ENCODE measurements at regions not wholly inside any gene's neighbourhood (a gene's known extent, or its start where the extent isn't known, plus 50 kb on each side); places are given as distances from the start of the nearest gene placed in this dataset.

DNA sequence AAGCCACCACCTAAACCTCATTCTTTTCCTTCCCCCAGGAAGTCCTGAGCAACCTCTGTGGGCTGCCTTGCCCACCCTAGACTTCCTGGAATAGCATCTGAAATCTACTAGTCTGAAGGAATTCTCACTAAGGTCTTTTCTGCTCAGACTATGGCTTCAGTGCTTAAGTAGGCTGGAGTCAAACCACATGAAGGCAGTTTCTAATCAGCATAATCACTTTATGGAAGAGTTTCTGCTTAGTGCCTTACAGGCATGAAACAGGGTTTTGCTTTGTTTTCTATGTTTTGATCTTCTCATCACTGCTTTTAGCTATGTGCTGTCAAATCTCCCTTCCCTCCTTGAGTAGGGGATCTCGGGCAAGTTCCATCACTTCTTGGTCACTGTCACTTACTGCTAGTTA, 117.7 kb downstream of the WT1 start:
- TF ChIP-seq, protein P1, sequence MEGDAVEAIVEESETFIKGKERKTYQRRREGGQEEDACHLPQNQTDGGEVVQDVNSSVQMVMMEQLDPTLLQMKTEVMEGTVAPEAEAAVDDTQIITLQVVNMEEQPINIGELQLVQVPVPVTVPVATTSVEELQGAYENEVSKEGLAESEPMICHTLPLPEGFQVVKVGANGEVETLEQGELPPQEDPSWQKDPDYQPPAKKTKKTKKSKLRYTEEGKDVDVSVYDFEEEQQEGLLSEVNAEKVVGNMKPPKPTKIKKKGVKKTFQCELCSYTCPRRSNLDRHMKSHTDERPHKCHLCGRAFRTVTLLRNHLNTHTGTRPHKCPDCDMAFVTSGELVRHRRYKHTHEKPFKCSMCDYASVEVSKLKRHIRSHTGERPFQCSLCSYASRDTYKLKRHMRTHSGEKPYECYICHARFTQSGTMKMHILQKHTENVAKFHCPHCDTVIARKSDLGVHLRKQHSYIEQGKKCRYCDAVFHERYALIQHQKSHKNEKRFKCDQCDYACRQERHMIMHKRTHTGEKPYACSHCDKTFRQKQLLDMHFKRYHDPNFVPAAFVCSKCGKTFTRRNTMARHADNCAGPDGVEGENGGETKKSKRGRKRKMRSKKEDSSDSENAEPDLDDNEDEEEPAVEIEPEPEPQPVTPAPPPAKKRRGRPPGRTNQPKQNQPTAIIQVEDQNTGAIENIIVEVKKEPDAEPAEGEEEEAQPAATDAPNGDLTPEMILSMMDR (IDR thresholded peaks at IDR 0.05; ENCODE audit: borderline replicate concordance, extremely low read depth, low read length, poor library complexity, severe bottlenecking): no peak
- TF ChIP-seq EZH2 (IDR thresholded peaks at IDR 0.05; ENCODE audit: borderline replicate concordance, low read depth, low read length, severe bottlenecking): no peak

All from DND-41 (cell line).